ENCODE measurements at regions not wholly inside any gene's neighbourhood (a gene's known extent, or its start where the extent isn't known, plus 50 kb on each side); places are given as distances from the start of the nearest gene placed in this dataset.

- DNase-seq (ENCODE audit: low spot score): no peak
Measured at GRCh38 chr5:62005551-62005950, 300.5 kb upstream of the KIF2A start.

DNA sequence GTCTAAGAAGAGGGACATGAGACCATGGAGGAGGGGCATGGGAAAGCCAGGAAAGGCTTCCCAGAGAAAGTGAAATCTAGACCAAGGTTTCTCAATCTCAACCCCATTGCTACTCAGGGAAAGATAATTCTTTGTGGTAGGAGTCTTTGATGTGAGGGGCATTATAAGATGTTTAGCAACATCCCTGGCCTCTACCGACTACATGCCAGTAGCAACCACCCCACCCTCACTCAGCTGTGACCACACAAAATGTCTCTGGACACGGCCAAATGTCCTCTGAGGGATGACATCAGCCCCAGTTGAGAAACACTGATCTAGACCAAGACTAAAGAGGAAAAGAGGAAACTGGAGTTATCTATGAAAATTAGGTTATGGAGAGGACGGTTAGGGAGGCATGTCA is 298.5 kb upstream of the KIF2A start:
- no peak for DNase-seq (ENCODE audit: low spot score)

DNA sequence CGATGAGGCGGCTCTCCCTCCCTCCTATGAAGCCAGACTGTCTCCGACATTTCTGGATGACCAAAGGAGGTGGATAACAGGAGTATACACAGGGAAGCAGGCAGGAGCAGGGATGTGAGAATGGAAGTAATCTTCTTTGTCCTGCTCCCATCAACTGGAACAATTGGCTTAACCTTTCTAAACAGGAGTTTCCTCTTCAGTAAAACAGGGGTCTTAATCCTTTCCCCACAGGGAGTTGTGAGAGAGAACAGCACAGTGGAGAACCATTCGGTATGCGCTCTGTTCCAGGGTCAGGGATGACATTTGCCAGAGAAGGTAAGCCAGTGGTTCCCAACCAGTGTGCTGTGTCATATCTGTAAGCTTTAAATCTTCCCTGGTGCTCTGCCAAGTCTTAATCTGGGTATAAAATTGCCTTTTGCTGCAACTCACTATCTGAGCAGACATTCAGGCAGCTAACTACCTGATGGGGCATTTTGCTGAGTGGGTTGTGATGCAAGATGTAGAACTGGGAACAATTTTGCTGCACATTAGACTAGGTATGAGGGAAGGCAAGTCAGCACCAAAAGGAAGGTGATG is 294.8 kb upstream of the KIF2A start:
- DNase-seq (ENCODE audit: low spot score): no peak

DNA sequence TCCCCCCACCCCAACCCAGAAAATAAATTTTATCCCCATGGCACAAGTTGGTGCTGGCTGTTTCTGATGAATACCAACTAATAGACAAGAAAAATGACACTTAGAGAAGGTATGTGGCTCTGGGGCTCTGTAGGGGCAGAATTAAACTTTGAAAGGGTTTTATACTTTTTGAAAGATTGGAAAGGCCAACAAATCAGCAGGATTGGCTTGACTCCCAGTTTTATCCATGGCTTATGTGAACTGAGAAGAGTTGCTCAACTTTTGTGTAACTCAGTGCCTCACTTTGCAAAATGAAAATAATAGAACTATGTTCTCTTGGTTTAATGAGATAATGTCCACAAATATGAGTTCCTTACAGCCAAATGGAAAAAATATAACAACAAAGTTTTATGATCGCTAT is 288.9 kb upstream of the KIF2A start:
- no peak for DNase-seq (ENCODE audit: low spot score)

DNA sequence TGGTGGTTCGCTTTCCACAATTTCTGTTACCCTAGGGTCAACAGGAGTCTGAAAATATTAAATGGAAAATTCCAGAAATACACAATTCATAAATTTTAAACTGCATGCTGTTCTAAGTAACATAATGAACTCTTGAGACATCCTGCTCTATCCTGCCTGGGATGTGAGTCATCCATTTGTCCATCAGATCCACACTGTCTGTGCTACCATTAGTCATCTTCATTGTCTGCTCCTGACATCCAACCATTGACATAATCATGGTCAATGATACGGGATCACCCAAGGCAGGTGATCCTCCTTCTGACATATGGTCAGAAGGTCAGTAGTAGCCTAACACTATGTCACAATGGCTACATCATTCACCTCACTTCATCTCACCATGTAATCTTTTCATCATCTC is 276.7 kb upstream of the KIF2A start:
- no peak for DNase-seq (ENCODE audit: low spot score)

DNA sequence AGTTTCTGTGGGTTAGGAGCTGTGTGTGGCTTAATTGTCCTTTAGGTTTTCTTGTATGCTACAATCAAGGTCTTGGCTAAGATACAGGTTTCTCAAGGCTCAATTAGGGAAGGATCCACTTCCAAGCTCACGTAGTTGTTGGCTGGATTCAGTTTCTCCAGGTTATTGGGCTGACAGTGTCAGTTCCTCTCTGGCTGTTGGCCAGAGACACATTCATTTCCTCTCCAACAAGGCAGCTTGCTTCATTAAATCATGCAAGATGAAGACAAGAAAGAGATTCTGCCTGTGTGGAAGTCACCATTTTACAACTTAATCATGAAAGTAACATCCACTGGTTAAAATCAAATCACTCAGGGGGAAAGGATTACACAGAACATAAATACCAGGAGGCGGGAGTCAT is 275.7 kb upstream of the KIF2A start:
- DNase-seq (ENCODE audit: low spot score): no peak

- no peak for DNase-seq (ENCODE audit: low spot score)
Measured at GRCh38 chr5:62038024-62038423, 268.0 kb upstream of the KIF2A start.

DNA sequence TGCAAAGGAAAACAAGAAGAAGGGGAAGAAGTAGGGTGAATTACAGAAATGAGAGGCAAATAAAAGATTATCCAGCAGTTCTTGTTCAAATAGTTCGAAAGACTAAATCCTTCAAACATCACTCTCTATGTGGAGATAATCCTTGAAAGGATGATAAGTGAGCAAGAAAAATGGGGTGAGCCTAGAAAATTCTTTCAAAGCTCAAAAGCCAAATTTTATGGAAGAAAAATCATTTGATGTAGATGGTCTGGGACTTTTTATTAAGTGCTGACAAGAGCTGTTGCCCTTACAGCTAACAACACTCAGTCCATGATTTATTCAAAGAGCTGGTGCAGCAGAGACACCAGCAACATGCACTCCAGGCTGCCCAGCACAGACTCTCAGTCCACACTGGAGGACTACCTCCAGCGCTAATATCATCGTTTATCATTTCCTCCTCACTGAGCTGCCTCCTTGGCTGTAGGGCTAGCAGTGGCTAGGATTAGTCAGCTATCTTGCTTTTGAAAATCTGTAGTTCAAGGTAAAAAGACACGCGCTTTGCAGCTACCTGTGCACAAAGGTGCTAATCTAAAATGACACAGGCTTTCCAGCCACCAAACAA is 264.8 kb upstream of the KIF2A start:
- no peak for DNase-seq (ENCODE audit: low spot score)

GRCh38 chr5:62042007-62042406 is 264.0 kb upstream of the KIF2A start:
- no peak for DNase-seq (ENCODE audit: low spot score)

DNA sequence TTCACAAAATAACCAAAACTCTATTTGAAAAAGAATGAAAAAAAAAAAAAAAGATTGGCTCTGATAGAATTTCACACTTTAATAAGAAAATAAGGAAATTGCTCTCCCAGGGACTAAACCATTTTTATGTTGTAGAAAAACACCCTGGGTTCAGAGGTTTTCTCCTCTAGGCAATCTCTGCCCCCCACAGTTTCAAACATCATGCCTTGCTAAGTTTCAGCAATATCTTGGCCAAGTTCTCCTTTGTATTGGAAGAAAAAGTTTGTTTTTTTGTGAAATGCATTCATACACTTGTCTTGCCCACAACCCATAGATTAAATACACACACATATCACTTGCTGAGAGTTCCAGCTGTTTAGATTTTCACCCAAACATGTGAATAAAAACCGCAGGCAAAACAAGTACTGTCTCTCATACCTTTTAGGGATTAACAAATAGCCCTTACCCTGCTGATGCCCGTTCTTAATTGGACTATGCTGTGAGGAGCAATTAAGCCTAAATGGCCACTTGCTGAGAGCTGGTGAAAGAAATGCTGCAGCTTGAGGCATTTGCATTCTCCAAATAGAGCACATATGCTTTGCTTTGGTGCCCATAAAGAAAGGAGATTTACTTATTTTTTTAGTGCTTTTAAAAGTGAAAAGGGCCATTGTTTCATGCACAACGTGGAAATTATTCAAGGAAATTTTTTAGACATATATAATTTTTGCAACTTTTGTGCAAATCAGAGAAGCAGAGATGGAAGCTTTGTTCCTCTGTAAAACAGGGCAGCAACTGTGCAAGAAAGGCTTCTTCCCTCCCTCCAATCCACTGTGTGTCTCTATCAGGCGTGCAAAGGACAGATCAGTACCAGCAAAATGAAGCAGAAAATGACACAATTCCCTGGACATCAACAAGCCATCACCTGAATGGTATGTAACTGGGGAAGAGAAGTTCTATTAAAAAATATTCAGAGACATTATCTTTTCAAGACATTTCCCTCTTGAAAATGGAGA is 262.4 kb upstream of the KIF2A start:
- no peak for DNase-seq (ENCODE audit: low spot score)

- no peak for DNase-seq (ENCODE audit: low spot score)
Measured at GRCh38 chr5:62044989-62045388, 261.0 kb upstream of the KIF2A start.

DNA sequence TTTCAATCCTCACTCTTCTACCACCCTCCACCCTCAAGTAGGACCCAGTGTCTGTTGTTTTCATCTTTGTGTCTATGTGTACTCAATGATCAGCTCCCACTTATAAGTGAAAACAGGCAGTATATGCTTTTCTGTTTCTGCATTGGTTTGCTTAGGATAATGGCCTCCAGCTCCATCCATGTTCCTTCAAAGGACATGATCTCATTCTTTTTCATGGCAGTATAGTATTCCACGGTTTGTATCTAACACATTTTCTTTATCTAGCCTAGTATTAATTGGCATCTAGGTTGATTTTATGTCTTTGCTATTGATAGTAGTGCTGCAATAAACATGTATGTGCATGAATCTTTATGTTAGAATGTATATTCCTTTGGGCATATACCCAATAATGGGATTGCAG is 259.8 kb upstream of the KIF2A start:
- no peak for DNase-seq (ENCODE audit: low spot score)

DNA sequence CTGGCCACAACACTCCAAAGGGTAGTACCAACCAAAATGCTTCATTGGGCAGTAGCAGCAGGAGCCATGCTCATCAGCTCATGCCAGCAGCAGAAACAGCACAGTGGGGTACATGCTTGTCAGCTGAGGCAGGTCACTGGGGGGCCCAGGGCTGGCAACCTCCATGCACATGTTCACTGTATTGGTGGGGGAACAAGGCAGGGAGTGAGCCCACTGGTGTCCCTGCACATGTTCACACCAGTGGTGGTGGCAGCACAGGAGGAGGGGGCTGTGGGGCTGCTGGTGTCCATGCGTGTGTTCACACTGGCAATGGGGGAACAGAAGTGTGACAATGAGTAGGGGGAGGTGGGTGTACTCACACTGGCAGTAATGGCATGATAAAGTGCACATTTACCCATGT is 254.3 kb upstream of the KIF2A start:
- DNase-seq (ENCODE audit: low spot score): no peak

- DNase-seq (ENCODE audit: low spot score): no peak
Measured at GRCh38 chr5:62059960-62060359, 246.0 kb upstream of the KIF2A start.

DNA sequence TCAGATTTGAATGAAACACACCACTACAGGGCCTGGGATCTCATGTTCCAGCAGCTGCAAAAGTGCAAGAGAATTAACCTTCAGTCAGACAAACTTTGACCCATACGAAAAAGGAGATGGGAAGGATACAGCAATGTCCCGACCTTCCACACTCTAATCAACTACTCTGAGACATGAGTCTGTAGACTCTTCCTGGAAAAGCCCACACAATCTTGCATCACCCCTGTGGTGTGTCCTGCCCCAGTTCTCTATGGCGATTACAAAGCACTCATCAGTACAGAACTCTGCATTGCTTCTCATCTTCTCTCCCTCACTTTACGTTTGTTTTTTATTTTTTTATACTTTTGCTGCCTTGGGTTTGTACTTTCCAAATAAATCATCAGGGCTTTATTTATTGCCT is 241.0 kb upstream of the KIF2A start:
- no peak for DNase-seq (ENCODE audit: low spot score)

DNA sequence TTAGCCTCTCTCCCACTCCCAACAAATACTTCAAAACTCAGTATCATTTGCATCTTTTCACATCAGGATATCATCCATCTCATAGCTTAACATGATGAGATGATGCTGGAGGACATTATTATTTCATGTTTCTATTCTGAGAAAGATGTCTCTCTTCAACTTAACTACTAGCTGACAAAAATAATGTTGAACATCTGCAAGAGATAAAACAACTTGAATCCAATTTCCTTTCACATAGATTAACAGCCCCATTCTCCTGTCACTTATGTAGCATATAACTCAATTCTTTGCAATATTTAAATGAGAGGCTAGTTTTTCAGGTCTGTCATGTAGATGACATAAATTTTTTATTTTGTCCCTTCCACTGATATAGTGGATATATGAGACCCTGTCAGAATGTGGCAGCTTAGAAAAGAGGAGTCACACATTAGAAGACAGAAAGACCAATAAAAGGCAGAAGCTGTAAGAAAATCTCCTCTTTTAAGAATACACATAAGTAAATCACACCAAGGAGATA is 239.2 kb upstream of the KIF2A start:
- DNase-seq (ENCODE audit: low spot score): no peak

DNA sequence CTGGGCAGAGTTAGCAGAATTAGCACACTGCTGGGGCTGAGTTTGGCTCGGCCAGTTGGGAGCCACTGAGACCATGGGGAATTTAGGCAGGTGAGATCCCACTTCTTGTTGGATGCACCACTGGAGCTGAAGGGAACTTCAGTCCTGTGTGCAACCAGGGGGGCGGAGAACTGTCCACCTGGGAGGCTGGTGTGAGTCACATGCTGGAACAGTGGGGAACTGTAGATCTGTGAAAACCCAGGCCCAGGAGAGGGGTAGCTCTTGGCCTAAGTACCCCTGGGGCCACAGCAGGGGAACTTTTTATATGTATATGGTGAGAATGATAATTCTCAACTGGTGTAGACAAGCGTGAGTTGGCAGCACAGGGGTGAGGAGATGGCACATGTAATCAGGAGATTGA is 237.5 kb upstream of the KIF2A start:
- no peak for DNase-seq (ENCODE audit: low spot score)

- DNase-seq (ENCODE audit: low spot score): no peak
Measured at GRCh38 chr5:62077387-62077786, 228.6 kb upstream of the KIF2A start.

DNA sequence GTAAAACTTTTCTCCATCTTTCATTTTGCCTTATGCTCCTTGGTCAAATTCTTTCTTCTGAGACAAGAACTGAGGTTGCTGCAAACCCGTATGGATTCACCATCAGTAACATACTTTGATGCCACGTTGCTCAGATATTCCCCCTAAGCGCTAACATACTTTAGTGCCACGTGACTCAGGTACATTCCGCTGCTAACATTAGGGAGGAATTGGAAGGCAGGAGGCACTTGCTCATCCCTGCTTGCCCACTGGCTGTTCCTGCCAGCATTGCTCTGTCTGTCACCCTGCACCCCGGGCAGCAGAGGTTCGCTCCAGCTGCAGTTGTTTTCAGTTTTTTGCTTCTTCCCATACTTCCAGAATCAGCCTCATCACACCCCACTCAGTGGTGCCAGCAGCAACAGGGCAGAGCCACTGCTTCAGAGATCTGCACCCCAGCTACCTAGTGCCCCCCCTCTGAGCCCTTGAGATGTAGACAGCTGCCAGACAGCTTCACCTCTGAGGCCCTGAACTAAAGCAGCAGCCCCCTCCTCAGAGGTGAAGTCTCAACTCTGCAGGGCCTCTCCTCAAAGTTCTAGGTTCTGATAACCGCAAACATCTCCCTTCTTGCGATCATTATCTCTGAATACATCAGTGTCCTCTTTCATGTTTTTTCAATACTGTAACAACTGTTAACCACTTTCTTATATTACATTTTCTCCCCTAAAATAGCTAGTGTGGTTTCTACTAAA is 228.0 kb upstream of the KIF2A start:
- DNase-seq (ENCODE audit: low spot score): no peak

- no peak for DNase-seq (ENCODE audit: low spot score)
Measured at GRCh38 chr5:62082370-62082801, 223.6 kb upstream of the KIF2A start.

DNA sequence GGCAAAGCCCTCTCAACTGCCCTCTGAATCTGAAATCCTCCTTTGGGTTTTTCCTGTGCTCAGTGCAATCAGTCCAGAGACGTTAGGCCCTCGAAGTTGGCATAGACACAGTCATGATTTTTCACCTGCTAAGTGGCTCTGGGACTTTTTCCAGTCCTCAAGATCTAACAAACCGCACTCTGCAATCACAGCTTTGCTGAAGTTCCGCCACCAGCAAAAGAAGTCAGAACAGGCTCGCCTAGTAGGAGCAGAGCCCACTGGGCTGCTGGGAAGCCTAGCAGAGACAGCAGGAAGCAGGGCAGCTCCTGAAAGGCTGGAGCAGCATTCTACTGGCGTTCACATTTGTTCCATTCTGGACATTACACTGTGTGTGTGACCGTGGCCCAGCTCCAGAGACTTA is 222.8 kb upstream of the KIF2A start:
- DNase-seq (ENCODE audit: low spot score): no peak

DNA sequence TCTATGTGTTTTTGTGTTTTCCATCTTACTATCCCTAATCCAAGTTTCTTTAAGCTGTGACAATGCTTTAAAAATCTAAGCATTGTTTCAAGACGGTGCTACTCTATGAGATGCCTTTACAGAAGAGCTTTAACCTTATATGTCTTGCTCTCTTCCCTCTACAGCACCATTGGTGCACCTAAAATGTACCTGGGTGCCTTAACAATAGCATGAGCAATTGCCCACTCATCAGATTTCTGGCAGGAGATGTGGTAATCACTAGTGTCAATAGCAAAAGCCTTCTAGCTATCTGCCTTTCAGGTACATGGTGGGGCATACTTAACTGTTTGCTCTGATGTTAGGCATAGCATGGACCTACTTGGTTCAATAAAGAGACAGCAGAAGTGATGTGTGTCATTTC is 222.3 kb upstream of the KIF2A start:
- DNase-seq (ENCODE audit: low spot score): no peak

Data from mesenteric fat pad (tissue), 1 donor.